GM18520 (cell line): ENCODE measurements at regions not wholly inside any gene's neighbourhood (a gene's known extent, or its start where the extent isn't known, plus 50 kb on each side); places are given as distances from the start of the nearest gene placed in this dataset.
A peak's percentile ranks its signal among the peaks of the same experiment; 100 is the strongest.

ENCODE experiments used
- ATAC-seq: cut with Tn5 transposase; IDR thresholded peaks from one replicate; pipeline ENCODE4 v1.9.1; 2021; ENCODE audit not compliant: unreplicated experiment

GRCh38 chr2:150911766-150912280 is 349.8 kb downstream of the RBM43 start:
- ATAC-seq, result no peak

- no peak for ATAC-seq
These were observed 352.1 kb downstream of the RBM43 start for GRCh38 chr2:150909613-150910012.

GRCh38 chr2:150909090-150909489 is 352.6 kb downstream of the RBM43 start:
- peak; percentile 51 for ATAC-seq

DNA sequence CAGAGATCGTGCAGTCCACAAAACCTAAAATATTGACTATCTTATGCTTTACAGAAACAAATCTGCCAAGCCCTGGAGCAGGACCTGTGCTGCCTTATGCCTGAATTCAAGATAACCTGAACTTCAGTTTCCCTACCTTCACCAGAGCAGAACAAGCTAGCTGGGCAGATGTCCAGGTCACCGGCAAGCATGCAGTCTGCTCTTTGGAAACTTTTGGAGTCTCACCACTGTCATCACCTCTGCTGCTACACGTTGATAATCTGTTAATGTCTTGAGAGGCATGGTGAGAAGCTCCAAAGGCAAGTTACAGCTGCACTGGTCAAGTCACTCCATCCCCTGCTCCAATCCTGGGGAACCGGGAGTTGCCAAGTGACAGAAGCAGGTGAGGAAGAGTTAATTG is 354.2 kb downstream of the RBM43 start:
- ATAC-seq, result no peak

DNA sequence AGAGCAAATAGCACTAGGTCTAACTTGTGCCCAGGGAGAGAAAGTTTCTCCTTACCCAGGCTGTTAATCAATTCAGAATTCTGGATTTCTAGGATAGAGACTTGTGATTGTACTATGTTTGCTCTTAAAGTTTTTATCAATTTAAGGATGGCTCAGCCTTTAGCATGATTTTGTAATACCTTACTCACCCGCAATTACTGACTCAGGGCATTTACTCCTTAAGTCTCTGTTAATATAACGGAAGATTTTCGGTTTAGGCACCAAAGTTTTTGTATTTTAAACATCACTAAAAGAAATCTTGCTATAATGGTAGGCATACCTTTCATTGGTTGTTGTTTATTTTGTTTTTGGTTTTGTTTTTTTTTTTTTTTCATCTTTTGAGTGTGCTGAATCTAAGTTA is 358.2 kb downstream of the RBM43 start:
- no peak for ATAC-seq

GRCh38 chr2:150903055-150903454 is 358.6 kb downstream of the RBM43 start:
- ATAC-seq, result no peak

DNA sequence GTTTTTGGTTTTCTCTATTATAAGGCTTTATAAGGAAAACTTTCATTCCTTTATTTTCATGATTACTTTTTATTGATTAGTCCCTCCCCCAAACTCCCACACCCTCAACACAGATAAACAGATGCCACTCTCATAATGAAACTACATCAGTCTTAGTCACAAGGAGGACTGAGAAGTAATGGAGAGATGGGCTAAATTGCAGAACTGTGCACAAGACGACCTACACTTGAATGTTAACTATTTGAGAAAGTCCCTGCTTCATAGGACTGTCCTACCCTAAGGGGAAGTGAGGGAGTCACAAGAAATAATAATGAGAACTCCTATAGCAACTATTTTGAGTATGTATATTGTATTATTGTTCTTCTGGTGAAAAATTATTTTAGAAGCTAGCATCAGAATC is 360.8 kb downstream of the RBM43 start:
- no peak for ATAC-seq

GRCh38 chr2:150895968-150896367 is 365.7 kb downstream of the RBM43 start:
- no peak for ATAC-seq

DNA sequence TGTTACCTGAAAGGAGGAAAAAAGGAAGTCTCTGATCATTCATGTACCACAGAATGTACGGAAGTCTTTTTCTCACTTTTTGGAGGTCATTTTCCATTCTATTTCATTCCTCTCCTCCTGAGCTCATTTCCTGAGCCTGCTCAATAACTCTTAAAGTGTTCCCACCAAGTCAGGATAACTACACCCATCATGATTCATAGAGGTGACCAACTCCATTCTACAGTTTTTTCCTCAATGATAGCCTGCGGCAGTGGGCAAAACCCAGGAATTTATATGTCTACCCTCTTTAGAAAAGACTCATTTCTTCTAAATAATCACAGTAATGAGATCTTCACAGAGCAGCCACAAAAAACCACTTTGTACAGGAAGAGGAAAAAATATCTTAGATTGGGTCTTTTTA is 372.5 kb downstream of the RBM43 start:
- no peak for ATAC-seq

DNA sequence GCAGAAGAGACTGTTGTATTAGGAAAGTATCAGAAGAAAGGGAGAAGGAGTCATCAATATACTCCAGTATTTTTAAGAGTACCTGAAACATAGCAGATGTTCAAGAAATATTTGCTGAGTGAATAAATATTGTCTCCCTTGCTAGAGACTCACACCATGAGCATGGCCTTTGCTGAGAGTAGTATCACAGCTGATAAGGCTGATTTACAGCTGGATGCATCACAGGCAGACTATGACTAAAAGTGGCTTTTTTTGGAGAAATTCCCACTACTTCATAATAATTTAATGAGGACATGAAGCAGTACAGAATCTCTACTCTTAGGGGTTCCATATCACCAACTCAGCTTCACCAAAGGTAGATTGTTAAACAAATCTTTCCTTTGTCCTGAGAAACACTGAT is 373.3 kb downstream of the RBM43 start:
- no peak for ATAC-seq

DNA sequence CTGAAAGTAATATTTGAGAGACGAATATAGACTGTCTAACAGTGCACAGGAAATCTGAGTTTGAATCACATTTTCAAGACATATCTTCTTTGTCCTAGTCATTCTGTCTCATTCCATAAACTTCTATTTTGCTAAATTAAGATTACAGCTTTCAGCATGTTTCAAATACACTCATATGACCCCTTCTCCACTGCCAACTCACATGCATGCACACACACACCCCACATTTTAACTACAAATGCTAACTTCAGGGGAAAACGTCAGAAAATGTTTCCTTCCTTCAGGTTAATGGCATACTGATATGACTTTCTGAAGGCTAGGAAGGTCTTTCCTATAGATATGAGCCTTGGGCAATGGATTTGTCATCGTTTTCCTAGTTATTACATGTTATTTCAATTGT is 373.7 kb downstream of the RBM43 start:
- ATAC-seq, result no peak

DNA sequence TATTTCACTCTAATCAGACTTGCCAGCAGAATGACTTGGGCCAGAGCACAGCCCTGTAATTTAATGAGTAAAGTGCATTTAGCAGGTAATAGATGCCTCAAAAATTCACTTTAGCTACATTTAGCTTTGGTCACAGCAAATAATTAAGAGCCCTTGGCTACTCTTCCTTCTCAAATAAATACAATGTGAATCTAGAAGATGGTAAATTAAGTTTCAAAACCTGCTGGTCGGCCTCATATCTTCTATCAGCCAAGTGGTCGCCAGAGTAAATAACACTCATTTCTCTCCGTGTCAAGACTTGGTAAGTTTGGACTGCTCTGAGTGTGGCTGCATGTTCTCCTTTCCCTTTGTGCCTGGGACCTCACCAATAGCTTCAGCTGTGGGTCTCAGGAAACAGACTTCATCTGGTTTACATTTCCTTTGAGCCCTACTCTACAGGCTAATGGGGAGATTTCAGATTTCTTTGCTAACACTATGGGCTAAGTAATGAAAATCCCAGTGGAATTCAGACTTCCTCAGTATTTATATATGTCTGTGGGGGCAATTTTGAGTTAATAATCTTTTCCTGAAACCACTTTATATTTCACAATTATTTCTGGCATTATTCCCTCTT is 375.8 kb downstream of the RBM43 start:
- no peak for ATAC-seq

GRCh38 chr2:150885236-150885635 is 376.4 kb downstream of the RBM43 start:
- no peak for ATAC-seq

DNA sequence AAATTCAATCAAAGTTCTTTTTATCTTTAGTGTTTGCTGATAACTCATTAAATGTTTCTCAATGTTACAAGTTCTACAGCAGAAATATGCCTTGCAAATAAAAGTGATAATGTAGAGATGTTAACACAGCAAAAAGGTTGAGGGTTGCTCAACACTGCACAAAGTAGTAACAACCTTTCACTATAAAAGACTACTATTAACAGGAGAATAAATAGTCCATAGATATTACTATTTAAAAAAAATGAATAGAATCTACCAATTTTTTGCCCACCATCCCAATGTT is 378.1 kb downstream of the RBM43 start:
- no peak for ATAC-seq

DNA sequence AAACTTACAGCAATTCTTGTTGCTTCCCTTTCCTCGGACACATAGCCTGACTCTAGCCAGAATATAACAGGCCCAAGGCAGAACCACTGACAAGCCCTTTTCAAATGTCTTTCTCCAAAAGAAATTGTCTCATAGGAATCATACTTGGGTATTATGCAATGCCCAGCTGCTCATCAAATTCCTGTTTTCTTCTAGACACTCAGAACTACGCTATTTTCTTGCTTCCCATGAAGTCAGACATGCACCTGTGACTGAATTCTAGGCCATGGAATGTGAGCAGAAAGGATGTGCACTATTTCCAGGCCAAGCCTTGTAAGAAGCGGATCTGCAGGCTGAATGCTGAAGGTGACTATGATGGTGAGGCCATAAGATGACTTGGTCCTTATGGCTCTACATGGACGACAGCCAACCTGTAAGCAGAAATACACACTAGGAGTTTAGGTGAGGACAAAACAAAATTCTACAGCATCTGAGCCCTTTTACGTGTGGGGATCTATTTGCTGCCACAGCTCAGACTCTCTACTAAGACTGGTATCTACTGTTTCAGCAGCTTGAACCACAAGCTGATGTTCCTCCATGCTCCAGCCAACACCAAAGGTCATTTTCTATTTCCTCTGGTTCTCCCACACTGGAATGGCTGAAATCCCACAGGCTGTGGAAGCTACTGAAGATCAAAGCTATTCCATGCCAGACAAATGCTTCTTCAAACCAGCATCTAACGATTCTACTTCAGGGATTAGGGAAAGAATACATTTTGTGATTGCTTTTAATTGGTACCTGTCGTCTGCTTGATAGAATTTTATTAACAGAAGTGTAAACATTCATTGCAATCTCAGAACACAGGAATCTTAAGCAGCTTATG is 378.7 kb downstream of the RBM43 start:
- ATAC-seq, result no peak

GRCh38 chr2:150880986-150881385 is 380.7 kb downstream of the RBM43 start:
- ATAC-seq, result no peak

DNA sequence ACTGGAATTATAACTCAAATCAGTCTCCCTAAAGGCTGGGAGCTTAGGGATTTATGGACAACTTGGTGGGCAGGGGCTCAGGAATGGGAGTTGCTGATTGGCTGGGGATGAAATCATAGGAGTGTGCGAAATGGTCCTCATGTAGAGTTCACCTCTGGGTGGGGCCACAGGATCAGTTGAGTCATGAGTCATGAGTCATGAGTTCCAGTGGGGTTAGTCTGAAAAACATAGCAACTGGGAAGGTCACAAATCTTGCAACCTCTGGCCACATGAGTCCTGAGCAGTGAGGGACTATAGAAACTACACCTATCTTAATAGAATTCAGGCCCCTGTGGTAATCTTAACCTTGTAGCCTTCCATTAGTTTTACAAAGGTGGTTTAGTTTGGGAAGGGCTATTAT is 383.3 kb downstream of the RBM43 start:
- no peak for ATAC-seq

GRCh38 chr2:150876251-150876950 is 385.3 kb downstream of the RBM43 start:
- ATAC-seq, result no peak

DNA sequence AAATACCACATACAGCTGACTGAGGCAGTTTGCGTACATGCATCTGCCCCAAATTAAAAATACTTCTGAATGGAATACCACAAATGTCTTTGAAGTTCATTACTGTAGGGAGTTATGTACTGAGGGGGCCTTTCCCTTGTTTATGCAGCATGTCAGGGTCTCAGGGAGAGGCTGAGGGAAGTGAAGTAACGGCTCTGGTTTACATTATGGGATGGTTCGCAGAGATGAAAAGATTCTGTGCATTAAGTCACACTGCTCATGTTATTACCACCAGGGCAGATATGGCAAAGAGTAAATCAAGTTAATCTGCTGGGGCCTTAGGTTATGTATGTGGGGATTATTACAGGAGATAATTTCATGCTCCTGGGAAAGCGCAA is 385.9 kb upstream of the RND3 start:
- ATAC-seq, result no peak

DNA sequence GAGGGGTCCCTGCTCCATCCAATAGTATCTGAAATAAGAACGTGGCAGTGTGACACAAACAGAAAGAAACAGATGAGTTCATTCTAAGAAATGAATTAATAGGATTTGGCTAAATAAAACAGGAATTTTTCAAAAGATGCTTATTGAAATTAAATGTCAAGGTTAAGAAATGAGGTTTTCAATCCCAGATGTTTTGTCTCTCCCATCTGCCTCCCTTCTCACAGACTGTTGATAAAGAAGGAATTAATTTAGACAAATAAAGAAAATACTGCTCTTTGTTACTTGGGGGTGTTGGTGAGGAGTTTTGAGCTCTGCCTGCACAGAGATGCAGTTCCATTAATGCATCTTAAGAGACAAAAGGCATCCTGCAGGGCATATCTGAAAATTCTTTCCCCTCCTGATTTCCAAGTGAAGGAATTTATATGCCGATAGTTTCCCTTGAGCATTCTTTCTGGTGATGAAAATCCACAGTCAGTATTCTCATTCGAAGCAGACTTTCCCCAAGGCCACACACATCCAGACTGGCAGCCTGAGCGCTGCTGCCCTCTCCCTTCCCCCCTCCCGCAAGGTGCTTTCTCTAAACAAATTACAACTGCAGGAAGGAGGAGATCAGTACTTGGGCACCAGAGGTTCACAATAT is 385.4 kb upstream of the RND3 start:
- ATAC-seq, result no peak

GRCh38 chr2:150866431-150866830 is 379.0 kb upstream of the RND3 start:
- no peak for ATAC-seq

DNA sequence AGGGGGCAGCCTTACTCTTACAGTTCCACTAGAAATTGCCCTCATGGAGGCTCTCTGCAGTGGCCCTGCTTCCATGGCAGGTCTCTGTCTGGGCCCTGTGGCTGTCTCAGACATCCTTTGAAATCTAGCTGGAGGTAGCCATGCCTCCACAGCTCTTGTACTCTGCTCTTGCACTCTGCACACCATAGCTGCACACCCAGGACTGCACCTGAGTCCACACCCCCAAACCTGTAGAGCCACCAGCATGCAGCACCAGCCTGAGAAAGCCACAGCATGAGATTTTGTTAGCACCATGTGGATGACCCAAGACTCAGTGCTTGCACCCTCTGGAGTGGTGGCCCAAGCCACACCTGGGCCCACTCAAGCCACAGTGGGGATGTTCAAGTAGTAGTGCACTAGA is 376.2 kb upstream of the RND3 start:
- ATAC-seq, result no peak
